Right forelimb (tissue), 1 donor: ENCODE measurements at regions not wholly inside any gene's neighbourhood (a gene's known extent, or its start where the extent isn't known, plus 50 kb on each side); places are given as distances from the start of the nearest gene placed in this dataset.

ENCODE experiments used
- DNase-seq: peaks from one replicate; pipeline ENCODE4 v3.0.0-alpha.2; 2018

GRCh38 chr16:85429776-85430522 lies 183.2 kb upstream of the GSE1 start:
- DNase-seq = no peak

GRCh38 chr16:85430523-85431421 lies 182.3 kb upstream of the GSE1 start:
- no peak for DNase-seq

DNA sequence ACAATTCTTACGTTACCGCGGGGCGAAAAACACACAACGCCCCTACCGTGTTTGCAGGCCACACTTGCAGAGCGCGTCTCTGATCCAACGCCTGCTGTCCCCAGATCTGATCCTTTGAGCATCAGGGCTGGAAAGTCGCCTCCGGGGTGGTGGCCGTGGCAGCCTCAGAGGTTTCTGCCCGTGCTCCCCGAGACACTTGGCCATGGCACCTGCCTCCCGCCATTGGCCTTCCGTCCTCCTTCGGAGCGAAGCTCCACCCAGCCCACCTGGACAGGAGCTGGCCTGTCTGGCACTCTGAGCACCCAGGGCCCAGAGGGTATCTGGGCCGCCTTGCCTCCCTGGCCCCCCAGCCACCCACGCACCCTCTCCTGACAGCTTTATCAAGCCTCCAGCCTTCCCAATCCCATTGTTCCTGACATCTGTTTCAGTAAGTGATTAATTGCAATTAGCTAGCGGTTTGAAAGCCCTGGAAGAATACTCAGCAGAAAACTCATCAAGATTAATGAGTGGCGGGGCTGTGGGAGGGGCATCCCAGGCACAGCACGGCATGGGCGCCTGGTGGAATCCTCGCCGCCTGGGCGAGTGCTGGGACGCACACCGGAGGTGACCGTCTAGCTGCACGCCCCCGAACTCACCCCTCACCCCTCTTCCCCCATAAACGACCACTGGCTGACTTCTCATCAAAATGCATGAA lies 181.5 kb upstream of the GSE1 start:
- DNase-seq = no peak

GRCh38 chr16:85432606-85433005 lies 180.5 kb upstream of the GSE1 start:
- no peak for DNase-seq

DNA sequence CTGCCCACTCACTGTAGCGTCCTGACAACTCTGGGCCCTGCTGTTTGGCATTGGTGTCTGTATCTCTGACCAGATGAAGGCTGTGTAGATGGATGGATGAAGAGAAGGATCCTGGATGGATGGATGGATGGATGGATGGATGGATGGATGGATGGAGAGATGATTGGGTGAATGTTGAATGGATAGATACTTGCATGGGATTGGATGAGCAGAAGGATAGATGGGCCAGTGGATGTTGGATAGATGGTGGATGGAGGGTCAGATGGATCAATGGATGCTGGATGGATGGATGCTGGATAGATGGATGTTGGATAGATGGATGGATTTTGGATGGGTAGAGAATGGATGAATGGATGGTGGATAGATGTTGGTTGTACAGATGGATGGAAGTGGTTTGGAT lies 179.6 kb upstream of the GSE1 start:
- DNase-seq = no peak

GRCh38 chr16:85435286-85435685 lies 177.8 kb upstream of the GSE1 start:
- no peak for DNase-seq

DNA sequence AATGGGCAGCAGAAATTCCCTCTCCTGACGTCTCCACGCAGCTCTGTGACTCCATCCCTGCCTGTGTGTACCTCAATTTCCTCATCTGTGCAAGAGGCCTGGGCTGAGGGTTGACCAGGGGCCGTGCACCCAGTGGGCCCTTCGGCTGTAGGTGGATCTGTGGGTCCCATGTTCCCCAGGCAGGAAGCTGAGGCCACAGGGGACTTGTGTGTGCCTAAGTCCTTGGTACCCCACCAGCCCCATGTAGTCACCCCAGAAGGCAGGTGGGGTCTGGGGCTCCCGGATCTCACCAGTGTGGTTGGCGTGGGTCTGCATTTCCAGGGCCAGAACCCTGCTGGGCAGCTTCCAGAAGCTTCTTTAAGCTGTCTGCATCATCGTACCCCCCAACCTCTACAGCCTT lies 177.4 kb upstream of the GSE1 start:
- DNase-seq = no peak

DNA sequence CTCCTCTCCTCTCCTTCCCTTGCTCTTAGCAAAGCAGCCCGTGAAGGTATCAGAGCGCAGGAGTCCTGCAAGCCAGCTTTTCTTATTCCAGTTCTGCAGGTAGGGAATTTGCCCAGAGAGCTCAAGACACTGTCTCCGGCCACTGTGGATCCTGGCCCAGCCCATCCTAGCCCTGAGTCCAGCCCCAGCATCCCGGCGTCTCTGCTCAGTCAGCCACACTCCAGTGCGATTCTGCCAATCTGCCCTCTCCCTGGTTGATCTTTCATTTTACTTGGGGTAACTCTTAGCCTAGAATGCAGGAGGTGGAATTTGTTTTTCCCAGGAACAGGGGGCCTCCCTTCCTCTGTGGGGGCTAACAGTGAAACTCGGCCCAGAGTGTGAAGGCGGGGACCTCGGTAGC lies 176.9 kb upstream of the GSE1 start:
- DNase-seq = no peak

- peak; percentile 77 for DNase-seq
These were observed 176.4 kb upstream of the GSE1 start for GRCh38 chr16:85436636-85437165.

- DNase-seq = peak; percentile 74
These were observed 175.7 kb upstream of the GSE1 start for GRCh38 chr16:85437166-85438052.

- DNase-seq = no peak
These were observed 174.0 kb upstream of the GSE1 start for GRCh38 chr16:85438981-85439685.

DNA sequence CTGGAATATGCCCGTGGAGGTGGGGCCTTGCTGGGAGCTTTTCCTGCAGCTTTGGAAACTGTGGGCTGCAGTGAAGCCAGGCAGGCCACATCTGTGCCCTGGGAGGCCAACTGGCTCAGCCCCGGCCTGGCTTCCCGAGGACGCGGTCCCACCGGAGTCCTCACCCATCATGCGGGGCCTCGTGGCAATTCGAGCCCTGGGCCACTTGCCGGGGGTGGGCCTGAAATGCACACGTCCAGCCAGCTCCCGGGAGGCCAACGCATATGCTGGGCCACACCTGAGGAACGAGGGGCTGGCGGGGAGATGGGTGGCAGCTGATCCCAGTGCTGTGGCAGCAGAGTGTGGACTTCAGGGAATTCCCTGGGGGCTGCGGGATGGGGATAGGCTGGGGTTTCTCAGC lies 172.4 kb upstream of the GSE1 start:
- no peak for DNase-seq

DNA sequence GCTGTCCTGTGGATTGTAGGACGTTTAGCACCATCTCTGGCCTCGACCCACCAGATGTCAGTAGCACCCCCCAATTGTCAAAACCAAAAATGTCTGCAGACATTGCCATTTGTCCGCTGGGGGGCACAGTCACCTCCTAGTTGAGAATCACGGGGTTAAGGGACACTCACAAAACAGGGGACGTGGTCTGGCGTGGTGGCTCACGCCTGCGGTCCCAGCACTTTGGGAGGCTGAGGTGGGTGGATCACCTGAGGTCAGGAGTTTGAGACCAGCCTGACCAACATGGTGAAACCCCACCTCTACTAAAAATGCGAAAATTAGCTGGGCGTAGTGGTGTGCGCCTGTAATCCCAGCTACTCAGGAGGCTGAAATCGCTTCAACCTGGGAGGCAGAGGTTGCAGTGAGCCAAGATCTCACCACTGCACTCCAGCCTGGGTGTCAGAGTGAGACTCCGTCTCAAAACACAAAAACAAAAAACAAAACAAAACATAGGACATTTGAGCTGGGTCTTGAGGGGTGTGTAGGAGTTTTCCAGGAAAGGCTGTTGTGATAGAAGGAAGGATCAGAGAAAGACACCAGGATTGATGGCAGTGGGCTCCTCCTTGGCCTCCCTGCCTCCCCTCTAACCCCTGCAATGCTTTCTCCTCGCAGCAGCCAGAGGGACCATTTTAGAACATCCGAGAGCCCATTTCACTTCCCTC lies 171.8 kb upstream of the GSE1 start:
- DNase-seq = no peak

DNA sequence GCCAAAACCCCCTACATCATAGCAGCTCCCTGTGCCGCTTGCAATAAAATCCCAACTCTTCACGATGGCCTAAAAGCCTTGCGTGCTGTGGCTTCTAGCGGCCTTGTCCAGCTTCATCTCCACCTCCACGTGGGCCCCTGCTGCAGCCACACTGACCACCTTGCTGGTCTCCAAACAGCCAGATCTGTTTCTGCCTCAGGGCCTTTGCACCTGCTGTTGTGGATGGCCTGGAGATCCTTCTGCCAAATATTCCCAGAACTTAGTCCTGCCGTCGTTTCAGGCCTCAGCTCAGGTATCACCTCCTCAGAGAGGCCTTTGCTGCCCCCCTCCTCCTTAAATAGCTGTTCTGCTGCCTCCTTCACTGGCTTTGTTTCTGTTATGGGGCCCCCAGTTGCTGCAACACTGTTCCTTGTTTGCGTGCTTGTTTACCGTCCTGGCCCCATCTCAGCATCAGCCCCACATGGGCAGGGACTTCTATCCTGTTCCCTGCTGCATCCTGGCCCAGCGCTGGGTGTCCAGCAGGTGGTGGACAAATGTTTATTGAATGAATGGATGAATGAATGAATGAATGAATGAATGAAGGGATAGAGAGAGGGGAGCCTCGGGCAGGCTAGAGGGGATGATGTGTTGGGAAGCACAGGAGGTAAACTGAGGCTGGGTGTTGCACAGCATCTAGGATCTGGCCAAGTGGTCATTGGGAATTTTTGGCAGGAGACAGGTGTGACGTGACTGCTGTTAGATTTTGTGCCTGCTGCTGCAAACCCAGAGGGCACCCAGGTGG lies 171.0 kb upstream of the GSE1 start:
- no peak for DNase-seq

GRCh38 chr16:85443116-85443515 lies 170.0 kb upstream of the GSE1 start:
- DNase-seq = no peak

- no peak for DNase-seq
These were observed 169.6 kb upstream of the GSE1 start for GRCh38 chr16:85443531-85443930.

DNA sequence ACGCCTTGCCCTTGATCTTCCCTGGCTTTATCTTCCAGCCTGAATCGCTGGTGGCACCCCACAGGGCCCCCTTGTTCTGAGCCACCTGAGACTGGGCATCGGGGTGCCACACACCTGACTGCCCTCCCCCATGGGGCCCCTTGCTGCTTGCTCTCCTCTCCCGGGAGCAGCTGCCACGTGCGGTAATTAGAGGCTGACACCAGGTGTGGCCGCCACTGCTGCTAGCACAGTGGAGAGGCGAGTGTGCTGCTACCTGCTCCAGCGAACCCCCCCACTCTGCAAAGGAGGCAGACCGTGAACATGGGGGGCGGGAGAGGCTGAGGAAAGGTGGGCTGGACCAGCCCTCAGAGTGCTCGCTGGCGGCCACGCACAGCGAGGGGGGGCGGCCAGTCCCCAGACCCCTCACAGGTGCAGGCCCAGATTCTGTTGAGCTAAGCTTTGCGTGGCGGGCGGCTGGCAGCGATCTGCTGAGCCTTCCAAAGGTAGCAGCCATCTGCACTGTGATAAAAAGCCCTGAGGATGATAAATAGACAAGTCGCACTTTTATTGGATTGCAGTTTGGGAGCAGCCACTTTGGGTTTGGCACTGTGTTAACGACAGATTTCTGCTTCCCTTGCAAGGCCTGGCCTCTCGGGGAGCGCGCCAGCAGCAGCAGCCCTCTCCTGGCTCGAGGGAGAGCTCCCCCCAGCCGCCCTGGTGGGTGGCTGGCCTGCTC lies 167.9 kb upstream of the GSE1 start:
- no peak for DNase-seq

GRCh38 chr16:85445779-85446222 lies 167.3 kb upstream of the GSE1 start:
- no peak for DNase-seq

DNA sequence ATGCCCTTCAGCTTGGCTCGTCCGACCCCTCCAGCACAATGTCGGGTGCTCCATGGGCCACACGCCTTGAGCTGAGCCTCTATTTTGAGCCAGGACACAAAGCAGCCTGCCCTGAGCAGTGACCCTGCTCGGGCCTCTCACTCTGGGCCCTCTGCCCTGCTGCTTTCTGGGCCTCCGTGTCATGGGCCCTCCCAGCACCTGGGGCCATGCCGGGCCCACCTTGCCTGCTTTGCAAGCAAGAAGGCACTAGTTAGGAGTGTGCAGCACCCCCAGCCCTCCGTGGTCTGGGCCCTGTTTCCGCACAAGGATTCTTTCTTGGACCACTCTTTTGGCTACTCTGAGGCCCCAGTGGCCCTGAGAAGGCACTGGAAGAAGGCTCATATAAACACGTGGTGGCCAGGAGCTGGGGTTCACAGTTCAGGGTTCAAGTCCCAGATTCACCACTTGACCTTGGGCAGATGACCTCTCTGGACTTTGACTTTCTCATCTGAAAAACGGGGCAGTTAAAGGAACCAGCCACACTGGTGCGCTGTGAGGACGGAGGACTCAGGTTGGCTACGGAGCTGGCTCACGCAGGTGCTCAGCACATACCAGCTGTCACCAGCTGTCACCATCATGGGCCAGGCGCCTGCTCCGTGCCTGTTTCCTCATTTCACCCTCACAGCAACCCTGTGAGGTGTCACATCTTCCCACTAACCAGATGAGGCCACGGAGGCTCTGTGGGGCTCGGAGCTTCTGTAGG lies 166.0 kb upstream of the GSE1 start:
- no peak for DNase-seq
